ENCODE measurements at regions not wholly inside any gene's neighbourhood (a gene's known extent, or its start where the extent isn't known, plus 50 kb on each side); places are given as distances from the start of the nearest gene placed in this dataset.

GRCh38 chr3:99541181-99541580 is 97.2 kb upstream of the COL8A1 start:
- DNase-seq = no peak

- DNase-seq = no peak
Observed at GRCh38 chr3:99537416-99537815, 101.0 kb upstream of the COL8A1 start.

- no peak for DNase-seq
Observed at GRCh38 chr3:99536555-99537314, 101.7 kb upstream of the COL8A1 start.

GRCh38 chr3:99534951-99535704 is 103.3 kb upstream of the COL8A1 start:
- no peak for DNase-seq

DNA sequence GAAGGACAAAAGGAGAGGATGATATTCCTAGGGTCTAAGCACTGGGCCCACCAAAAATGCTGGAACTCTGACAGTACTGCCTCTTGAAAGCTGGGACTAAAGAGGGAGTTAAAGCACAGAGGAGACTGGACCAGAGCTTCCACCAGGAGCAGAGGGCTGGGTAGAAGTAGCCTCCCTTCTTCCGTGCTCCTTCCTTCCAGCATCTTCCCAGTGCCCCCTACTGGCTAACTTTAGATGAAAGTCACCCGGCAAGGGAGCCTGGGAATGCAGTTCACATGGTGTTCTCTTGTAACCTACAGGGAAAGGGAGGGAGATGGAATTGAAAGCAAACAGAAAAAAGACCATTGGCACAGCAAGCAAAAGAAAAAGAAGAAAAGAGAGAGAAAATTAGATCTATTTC is 106.1 kb upstream of the COL8A1 start:
- DNase-seq = no peak

DNA sequence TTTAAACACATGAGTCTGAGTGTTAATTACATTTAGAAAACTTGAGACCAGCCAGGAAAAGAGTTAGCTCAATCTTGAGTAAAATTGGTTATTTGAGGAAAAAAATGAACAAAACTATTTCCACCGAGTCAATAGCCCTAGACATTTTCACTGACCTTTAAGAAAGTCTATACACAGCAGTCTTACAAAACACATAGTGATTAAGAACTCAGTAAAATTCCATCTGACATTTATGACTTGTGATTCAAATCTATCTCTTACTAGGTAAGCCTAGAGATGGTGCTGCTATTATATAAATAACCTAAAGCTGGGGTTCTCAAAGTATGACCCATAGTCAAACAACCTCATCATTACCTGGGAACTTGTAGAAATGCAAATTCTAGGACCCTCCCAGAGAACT is 109.1 kb upstream of the COL8A1 start:
- DNase-seq = no peak

DNA sequence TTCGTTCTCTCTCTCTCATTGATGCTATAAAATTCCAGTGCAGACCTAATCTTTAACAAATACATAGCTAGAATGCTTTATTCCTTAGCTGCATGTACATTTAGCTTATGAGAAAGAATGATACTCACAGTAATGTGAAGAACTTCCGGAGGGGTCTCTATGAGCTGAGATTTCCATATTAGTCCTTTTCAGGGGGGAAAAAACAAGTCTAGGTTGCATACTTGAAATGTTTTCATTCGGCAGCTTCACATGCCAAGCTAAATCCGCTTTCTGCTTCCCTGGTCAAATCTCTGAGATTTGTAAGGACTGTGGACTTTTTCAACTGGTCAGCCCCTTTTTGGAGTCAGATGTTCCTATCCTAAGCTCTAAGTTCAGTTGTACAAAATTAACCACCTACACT is 111.5 kb upstream of the COL8A1 start:
- DNase-seq = no peak

GRCh38 chr3:99524559-99524958 is 113.8 kb upstream of the COL8A1 start:
- no peak for DNase-seq

DNA sequence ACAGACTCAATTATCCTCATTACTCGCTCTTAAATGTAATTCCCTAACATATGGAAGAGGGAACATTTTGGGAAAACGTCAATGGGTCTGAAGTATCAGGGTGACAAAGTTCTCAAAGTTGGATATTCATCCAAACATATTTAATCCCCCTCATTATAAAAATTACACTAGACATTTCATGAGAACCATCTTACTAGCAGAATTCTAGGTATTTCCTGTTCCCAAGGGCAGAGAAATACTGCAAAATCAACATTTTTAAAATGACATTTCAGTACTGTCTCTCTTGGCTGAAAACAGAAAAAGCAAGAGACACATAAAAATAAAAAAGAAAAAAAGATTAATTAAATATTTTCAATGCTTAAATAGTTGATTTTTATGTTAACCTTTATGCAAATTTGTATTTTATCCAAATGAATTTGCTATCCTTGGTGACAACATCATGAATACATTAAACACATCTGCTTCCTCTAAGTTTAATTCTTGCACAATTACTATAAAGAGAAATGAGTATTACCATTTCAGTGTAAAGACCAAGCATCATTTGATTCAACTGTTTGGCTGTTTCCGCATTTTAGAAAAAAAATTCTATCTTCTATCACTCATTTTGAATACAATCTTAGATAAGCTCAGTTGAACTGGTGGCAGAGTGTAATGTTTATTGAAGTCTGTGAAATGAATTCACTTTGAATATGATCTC is 114.8 kb upstream of the COL8A1 start:
- DNase-seq = no peak

- DNase-seq = no peak
Observed at GRCh38 chr3:99522147-99522546, 116.2 kb upstream of the COL8A1 start.

DNA sequence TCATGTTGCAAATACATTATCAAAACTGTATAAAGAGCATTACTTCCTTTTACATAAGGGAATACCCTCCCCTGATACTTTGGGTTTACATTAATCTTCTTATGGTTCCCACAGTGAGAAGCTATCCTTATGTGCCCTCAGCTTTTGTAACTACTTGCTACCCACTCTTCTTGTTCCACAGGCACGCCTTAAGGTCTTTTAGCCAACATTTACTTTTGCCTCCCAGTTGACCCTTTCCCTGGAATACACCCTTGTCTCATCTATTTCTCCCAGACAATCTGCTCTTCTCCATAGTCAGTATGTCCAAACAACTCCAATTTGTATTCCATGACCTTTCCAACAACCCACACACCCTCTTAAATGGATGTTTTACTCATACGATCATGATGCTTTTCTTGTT is 116.8 kb upstream of the COL8A1 start:
- no peak for DNase-seq

DNA sequence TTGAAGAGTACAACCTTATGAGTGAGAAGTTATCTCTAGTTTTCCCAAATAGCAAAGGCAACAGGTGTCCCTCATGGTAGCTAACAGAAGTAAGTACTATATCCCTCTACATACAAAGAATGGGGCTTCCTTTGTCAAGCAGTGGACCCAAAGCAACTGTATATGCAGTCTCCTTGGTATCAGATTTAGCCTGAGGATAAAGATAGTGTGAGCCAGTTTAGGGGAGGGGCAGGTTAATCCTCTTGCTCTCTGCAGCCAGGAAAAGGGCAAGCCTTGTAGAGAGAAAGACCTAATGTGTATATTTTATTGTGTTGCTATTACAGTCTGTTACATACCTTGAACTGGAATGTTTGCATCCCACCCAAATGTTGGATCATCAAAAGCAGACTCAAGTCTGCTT is 117.9 kb upstream of the COL8A1 start:
- no peak for DNase-seq

- no peak for DNase-seq
Observed at GRCh38 chr3:99516936-99517335, 121.5 kb upstream of the COL8A1 start.

GRCh38 chr3:99515891-99516290 is 122.5 kb upstream of the COL8A1 start:
- no peak for DNase-seq

- no peak for DNase-seq
Observed at GRCh38 chr3:99509224-99509623, 129.2 kb upstream of the COL8A1 start.

GRCh38 chr3:99508191-99508590 is 130.2 kb upstream of the COL8A1 start:
- DNase-seq = no peak

GRCh38 chr3:99505646-99506269 is 132.6 kb upstream of the COL8A1 start:
- DNase-seq = no peak

DNA sequence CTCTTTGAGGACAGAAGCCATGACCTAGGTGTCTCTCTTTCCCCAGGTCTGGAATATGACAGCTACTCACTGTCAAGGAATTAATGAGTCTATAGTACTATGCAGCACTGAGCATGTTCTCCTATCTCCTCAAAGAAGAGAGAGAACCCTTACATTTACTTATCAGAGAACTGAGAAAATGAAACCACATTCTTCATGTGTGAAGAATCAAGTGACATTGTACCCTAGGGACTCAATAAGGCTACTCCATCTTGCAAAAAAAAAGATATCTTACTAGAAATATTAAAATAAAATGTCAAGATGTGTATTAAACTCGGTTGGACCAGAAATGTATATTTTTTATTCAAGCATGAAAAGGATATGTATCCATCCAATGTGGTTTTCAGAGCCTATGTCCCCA is 133.2 kb upstream of the COL8A1 start:
- no peak for DNase-seq

GRCh38 chr3:99504258-99504657 is 134.1 kb upstream of the COL8A1 start:
- DNase-seq = no peak

DNA sequence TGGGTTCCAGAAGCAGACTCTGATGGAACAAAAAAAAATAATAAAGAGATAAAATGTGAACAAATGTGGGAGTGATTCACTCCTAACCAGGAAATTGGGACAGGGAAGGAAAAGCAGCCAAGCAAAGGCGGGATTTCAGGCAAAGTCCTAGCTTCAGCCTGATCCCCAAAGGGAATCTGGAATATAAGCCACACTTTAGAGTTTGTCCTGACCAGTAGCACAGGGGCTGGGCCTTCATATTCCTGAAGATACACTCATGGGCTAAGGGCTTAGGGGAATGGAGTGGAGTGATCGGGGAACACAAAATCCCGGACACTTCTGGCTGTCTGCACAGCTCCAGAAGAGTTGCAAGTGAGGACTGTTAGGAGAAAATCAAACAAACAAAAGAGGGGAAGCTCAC is 135.0 kb upstream of the COL8A1 start:
- no peak for DNase-seq

GRCh38 chr3:99502871-99503270 is 135.5 kb upstream of the COL8A1 start:
- no peak for DNase-seq

GRCh38 chr3:99500485-99500884 is 137.9 kb upstream of the COL8A1 start:
- DNase-seq = no peak
